Stomach (tissue), 8 donors: ENCODE measurements at regions not wholly inside any gene's neighbourhood (a gene's known extent, or its start where the extent isn't known, plus 50 kb on each side); places are given as distances from the start of the nearest gene placed in this dataset.

Source experiments
- DNase-seq, 2 donors: peaks; one replicate each; pipeline versions ENCODE4 v3.0.0 to v3.0.0-alpha.2; 2013 to 2019
- H3K27ac ChIP-seq, 5 donors: fragments of 200-600 bp in 4 of 5; sonication (generic) in 4 of 5; one replicate each; pipeline ENCODE4 v1.5.1; 2013 to 2019; ENCODE audit warnings: mild to moderate bottlenecking in 1 of 5, moderate library complexity in 1 of 5
- H3K27me3 ChIP-seq, 3 donors: fragments of 200-600 bp; sonication (generic); one replicate each; pipeline ENCODE4 v1.5.1; 2017 to 2019; ENCODE audit warnings: mixed run types in 1 of 3
- H3K36me3 ChIP-seq, 4 donors: fragments of 200-600 bp; sonication (generic); 1 replicate in 3 of 4; 2 replicates in 1 of 4; pipeline ENCODE4 v1.5.1; 2016 to 2019
- H3K4me1 ChIP-seq, 4 donors: fragments of 200-600 bp; sonication (generic); one replicate each; pipeline ENCODE4 v1.5.1; 2016 to 2019
- H3K4me3 ChIP-seq, 4 donors: fragments of 200-600 bp; sonication (generic) in 3 of 4; one replicate each; pipeline ENCODE4 v1.5.1; 2016 to 2019; ENCODE audit warnings: mild to moderate bottlenecking in 1 of 4
- H3K9me3 ChIP-seq, 4 donors: fragments of 200-600 bp; sonication (generic); one replicate each; pipeline ENCODE4 v1.5.1; 2016 to 2019
- CTCF ChIP-seq, 7 experiments: fragments of 450-650 bp in 4 of 7; fragments of 200-600 bp in 3 of 7; sonication (generic) in 3 of 7; IDR thresholded peaks; one replicate each; pipeline ENCODE4 v1.5.1; 2016 to 2019; ENCODE audit warnings: antibody characterized with exemption in 7 of 7, control low read depth in 2 of 7, mild to moderate bottlenecking in 1 of 7
- EP300 ChIP-seq: sonication (generic); formaldehyde crosslinking; IDR thresholded peaks from one replicate; pipeline ENCODE4 v1.6.1; 2017; ENCODE audit warnings: antibody characterized with exemption
- POLR2A ChIP-seq, 4 donors: fragments of 450-650 bp; IDR thresholded peaks; one replicate each; pipeline ENCODE4 v1.6.1; 2016; ENCODE audit warnings: antibody characterized with exemption in 4 of 4, control low read depth in 2 of 4, mild to moderate bottlenecking in 1 of 4, moderate library complexity in 1 of 4
- POLR2AphosphoS5 ChIP-seq, 3 donors: sonication (generic); formaldehyde crosslinking; IDR thresholded peaks; one replicate each; pipeline ENCODE4 v1.6.1; 2016; ENCODE audit warnings: antibody characterized with exemption in 3 of 3
- WGBS, 5 donors: extraction: QIAGEN DNeasy Blood & Tissue Kit in 3 of 5; methylation state at CpG; one replicate each; pipeline versions ENCODE4 v1.1.5 to v1.1.7; 2013 to 2018; 5-methylcytosine and 5-hydroxymethylcytosine counted together
- intact Hi-C: fragments of 100-400 bp; cut with DNase I; formaldehyde crosslinking; loops from one replicate; pipeline ENCODE4 v1.15.1; 2023; ENCODE audit warnings: low total_unique reads
- donor health status: healthy with polysubstance abuse.
- donor health status: Bipolar disorder and iron deficiency.
- donor health status: healthy.

- Histone ChIP-seq H3K27ac (no peak overlapping the region), H3K27me3 (no peaks in the 10 kb centered on the region), H3K36me3 (no peaks in the 10 kb centered on the region), H3K4me3 (no peak overlapping the region), H3K4me1 (no peaks in the 10 kb centered on the region), H3K9me3 (no peaks in the 10 kb centered on the region)
- no peak for DNase-seq
- 64 to 87% (median 78%) methylated on average over 2 of the region's 2 CpGs for WGBS, 5 donors
- TF ChIP-seq POLR2A (IDR thresholded peaks at IDR 0.05) (no peak), CTCF (IDR thresholded peaks at IDR 0.05) (no peak), EP300 (no peak), POLR2AphosphoS5 (IDR thresholded peaks at IDR 0.05) (no peak)
- intact Hi-C loops, result no loop called here
These were observed 1193.1 kb upstream of the MIR17HG start for GRCh38 chr13:90154311-90154960.

- TF ChIP-seq POLR2A (IDR thresholded peaks at IDR 0.05) (no peak), EP300 (no peak), POLR2AphosphoS5 (IDR thresholded peaks at IDR 0.05) (no peak), CTCF (IDR thresholded peaks at IDR 0.05) (no peak)
- Histone ChIP-seq H3K4me1 (no peaks in the 10 kb centered on the region), H3K27me3 (no peaks in the 10 kb centered on the region), H3K36me3 (no peaks in the 10 kb centered on the region), H3K4me3 (no peak overlapping the region), H3K9me3 (no peaks in the 10 kb centered on the region), H3K27ac (no peak overlapping the region)
- WGBS, 5 donors, result 14 to 22% (median 17%) methylated on average over 1 of the region's 1 CpG
- intact Hi-C loops, result no loop called here
- DNase-seq, result no peak
These were observed 1191.1 kb upstream of the MIR17HG start for GRCh38 chr13:90156390-90156789.

GRCh38 chr13:90168953-90169352 lies 1178.5 kb upstream of the MIR17HG start:
- H3K4me3 ChIP-seq, result no peak overlapping the region
- intact Hi-C loops, result no loop called here

GRCh38 chr13:90170208-90170607 lies 1177.3 kb upstream of the MIR17HG start:
- no peaks in the 10 kb centered on the region for H3K9me3 ChIP-seq
- intact Hi-C loops, result no loop called here
- 38 to 62% (median 50%) methylated on average over 1 of the region's 1 CpG for WGBS, 5 donors
- TF ChIP-seq POLR2AphosphoS5 (IDR thresholded peaks at IDR 0.05), result no peak
- H3K27me3 ChIP-seq, result no peaks in the 10 kb centered on the region
- no peak overlapping the region for H3K4me3 ChIP-seq
- H3K36me3 ChIP-seq, result no peaks in the 10 kb centered on the region
- DNase-seq, result no peak
- no peak overlapping the region for H3K27ac ChIP-seq
- no peaks in the 10 kb centered on the region for H3K4me1 ChIP-seq

More at GRCh38 chr13:90168953-90169352, 1178.5 kb upstream of the MIR17HG start:
- WGBS, 5 donors, result 82 to 87% (median 86%) methylated on average over 1 of the region's 1 CpG
- Histone ChIP-seq H3K36me3 (no peaks in the 10 kb centered on the region), H3K27ac (no peak overlapping the region), H3K9me3 (no peaks in the 10 kb centered on the region), H3K4me1 (no peaks in the 10 kb centered on the region), H3K27me3 (no peaks in the 10 kb centered on the region)
- DNase-seq, result no peak
- TF ChIP-seq POLR2A (IDR thresholded peaks at IDR 0.05), result no peak
- no peak for TF ChIP-seq POLR2AphosphoS5 (IDR thresholded peaks at IDR 0.05)
- TF ChIP-seq EP300, result no peak
- no peak for TF ChIP-seq CTCF (IDR thresholded peaks at IDR 0.05)

- WGBS, 5 donors, result 31 to 57% (median 49%) methylated on average over 1 of the region's 1 CpG
- Histone ChIP-seq H3K27me3 (no peaks in the 10 kb centered on the region), H3K4me1 (no peaks in the 10 kb centered on the region), H3K36me3 (no peaks in the 10 kb centered on the region), H3K4me3 (no peak overlapping the region), H3K9me3 (no peaks in the 10 kb centered on the region), H3K27ac (no peak overlapping the region)
- DNase-seq, result no peak
- intact Hi-C loops, result no loop called here
- no peak for TF ChIP-seq POLR2AphosphoS5 (IDR thresholded peaks at IDR 0.05)
- no peak for TF ChIP-seq EP300
- no peak for TF ChIP-seq POLR2A (IDR thresholded peaks at IDR 0.05)
- TF ChIP-seq CTCF (IDR thresholded peaks at IDR 0.05), result no peak
These were observed 1175.8 kb upstream of the MIR17HG start for GRCh38 chr13:90171649-90172048.
